ENCODE measurements at regions not wholly inside any gene's neighbourhood (a gene's known extent, or its start where the extent isn't known, plus 50 kb on each side); places are given as distances from the start of the nearest gene placed in this dataset.
A peak's percentile ranks its signal among the peaks of the same experiment; 100 is the strongest.
"Not testable (repeated sequence)": the region's sequence is repeated elsewhere in the genome, so short reads cannot be mapped to it uniquely, and the experiment has no call there.

DNA sequence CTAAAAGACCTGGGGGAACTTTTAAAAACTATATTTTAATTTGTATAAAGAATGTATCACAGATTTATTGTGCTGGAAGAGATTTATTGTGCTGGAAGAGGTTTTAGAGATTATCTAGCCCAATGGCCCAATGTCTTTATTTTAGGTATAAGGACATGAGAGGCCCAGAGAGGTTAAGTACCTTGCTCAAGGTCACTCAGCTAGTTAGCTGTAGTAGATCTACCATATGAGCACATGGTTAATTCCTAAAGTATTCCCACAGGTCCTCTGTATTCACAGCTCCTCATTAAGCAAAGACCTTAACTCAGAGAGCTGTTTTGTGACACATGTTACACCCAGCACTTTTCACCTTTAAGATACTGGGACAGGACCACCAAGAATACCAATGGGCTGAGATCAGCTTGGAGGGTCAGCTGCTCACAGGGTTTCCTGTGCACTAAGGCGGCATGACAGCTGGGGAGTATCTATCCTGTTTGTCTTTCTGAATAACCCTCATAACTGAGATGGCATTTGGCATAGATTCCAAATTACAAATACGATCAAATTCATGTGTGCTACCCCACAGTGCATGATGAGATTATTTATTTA, 143.1 kb upstream of the TBL1XR1 start:
- no peak for DNase-seq

DNA sequence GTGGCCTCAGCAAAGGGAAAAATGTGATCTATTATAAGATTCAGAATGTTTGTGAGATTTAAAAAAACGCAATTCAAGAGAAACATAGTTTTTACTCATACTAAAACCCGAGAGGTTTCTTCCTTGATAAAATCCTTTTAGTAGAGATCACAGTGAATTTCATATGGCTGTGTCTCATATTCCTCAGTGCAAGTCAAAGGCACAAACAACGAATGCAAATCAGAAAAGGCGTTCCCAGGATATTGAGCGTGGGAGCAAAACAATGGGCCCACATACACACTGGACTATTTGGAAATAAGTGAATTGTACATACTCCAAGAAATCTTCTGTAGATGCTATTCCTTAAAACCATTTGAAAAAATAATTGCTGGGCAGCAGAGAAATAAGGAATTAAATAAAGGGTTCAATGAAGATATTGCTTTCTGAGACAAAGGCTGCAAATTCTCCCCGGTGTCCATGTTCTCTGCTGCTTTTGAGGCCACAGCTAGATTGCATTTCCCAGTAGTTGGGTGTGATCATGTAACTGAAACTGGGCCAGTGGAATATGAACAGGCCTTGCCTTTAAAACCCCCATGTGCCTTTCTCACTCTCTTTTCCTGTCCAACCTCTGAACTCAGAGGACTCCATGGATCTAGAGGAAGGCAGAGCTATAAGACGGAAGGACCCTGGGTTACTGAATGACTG, 144.6 kb upstream of the TBL1XR1 start:
- DNase-seq, result no peak

DNA sequence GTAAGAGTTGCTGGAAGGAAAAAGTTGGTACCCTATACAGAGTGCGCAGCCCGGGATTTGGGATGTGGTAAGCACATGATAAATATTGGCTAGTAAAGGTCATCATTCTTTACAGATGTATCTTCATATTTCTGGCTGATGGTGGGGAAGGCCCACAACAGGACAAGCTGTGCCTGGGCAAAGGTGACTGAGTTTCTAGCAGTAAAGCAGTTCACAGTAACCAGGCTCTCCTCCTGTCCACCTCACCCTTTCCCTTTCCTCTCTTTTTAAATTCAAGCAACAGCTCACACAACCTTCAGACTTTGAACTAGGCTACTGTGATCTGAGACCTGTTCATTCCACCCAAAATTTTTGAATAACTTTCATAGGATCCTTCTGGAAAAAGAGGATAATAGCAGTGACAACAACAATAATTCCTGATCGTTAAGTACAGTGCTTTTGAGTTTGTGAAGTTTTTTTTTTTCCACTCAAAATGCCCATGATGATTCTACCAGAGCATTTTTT, 145.9 kb upstream of the TBL1XR1 start:
- no peak for DNase-seq

DNA sequence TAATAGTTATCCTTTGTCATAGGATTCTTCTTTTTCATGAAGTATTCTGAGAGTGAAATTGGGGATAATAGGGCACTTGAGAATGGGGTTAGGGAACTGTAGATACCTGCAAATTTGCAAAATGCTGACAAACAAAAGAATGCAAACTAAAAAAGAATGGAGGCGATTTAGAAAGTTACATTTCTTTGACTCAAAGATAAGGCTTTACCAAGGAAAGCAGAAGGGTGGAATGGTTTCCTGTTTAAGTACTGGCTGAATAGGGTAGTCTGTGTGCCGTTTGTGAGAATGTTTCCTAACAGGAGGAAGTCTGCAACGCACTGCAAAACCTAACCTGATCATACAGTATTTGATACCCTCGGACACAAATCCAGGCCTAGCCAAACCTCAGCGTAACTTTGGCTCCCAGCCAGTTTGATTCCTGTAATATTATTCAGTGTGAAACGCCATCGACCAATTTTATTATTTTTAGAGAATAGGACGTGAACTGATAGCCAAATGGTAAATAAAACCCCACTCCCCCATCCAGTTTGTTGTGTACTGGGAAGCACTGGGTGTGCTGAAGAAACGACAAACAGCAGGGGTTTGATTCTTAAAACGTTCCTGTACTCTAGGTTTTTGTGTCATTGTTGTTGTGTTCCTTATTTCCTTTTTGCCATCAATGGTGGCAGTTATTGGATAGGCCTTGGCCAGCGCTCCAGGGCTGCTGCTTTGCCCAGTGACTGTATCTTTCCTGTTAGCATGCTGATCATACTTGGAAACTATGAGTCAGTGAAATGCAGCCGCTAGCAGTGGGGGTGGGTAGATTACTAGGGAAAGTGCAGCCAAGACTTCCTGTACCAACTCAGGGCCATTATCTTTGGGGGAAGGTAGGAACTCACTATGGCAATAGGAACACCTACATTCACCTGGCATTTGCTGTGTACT, 148.0 kb upstream of the TBL1XR1 start:
- peak; percentile 56 for DNase-seq

DNA sequence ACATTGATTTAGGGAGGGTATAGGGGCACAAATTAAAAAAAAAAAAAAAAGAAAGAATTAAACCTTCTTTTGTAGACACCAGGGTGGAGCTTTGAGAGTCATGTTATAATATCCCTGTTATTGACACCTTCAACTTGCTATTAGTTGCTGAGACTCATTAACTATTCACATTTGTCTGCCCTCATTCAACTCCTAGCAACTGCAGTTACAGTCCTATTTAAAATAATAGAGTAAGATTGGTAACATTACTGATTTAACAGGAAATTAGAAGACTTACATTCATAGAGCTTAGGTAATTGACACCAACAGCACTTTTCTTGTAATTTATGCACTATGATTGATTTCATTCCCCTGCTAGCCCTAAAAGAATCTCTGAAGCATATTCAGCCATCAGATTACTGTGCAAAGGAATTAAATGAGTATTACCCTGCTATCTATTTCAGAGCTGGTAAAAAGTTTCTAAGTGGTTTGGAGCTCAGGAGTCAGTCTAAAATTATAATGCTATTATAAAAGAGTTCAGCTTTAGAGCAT, 148.8 kb upstream of the TBL1XR1 start:
- no peak for DNase-seq

DNA sequence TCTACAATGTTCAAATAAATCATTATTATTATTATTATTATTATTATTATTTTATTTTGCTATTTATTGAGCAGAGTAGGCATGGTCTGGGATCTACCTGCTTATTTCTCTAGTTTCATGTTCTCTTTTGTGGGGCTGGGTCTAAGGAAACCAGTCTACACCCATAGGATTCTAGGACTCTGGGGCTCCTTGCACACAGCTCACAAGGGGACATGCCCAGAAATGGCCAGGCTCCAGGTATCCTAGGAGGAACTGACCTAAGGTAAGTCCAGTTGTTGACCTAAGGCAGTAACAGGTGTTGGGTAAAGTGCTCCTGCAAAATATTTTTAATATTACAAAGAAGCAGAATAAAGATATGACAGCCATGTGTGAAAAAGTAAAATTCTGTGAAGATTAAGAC, 149.6 kb upstream of the TBL1XR1 start:
- DNase-seq, result no peak

DNA sequence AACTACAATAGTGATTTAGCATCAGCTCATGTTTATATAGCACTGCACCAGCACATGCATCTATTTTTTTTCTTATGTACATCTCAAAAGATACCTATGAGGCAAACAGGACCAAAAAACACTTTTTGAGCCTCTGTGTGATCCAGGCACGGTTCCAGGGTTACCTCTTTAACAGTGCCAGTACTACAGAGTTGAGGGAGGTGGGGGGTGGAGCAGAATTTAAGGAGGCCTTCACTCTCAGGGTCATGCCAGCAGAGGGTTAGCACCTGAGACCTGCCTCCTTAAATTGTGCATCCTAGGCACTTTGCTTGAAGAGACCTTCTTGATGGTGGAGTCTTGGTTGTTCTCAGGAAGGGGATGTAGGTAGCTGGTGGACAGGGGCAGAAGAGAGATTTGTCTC, 150.3 kb upstream of the TBL1XR1 start:
- no peak for DNase-seq

DNA sequence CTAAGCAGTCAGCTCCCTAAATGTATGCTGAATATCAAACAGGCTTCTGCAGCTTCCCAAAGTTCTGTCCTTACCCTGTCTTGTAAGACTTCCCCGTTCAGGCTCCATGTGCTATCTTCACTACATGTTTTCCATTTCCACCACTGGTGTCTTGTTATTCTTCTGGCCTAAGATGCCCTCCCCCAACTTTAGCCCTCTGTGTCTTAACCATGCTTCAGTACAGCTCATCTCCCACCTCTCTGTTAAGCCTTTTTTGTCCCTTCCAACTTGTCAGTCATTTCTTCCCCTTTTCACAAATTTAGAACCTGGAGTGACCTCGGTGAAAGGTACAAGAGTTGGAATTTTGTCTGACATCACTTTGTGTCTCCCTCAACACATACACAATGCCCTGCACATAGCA, 151.7 kb upstream of the TBL1XR1 start:
- DNase-seq, result no peak

DNA sequence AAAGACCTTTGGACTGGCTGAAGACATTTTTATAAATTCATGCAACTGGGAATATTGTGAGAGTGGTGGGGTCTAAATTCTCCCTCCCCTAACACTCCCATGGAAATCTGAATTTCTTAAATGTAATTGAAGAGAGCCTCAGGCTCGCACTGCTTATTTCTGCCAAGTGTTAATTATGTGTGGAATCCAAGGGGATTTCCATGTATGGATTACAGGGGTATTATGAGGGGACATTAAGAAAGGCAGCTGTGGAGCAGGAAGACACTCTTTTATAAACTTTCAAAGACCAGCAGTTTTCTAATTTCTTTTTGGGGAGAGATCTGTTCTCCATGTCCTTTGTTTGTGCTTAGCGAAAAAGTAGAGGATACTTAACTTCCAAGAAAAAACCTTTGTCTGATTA, 152.1 kb upstream of the TBL1XR1 start:
- DNase-seq, result no peak

DNA sequence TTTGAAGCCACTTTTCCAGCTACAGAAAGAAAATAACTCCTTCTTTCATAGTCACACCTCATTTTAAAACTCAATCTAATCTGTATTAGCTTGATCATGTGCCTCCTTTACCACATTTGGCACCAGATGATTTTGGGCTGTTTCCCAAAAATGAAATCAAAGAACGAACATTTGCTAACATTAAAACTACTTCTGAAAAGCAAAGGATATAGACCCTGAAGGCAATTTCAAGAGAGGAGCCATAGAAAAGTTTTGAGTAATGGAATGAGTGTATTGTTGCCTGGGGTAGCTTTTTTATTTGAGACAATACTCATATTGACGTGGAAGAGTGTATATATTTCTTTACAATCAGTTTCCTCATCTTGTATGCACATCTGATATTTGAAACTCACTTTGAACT, 152.8 kb upstream of the TBL1XR1 start:
- no peak for DNase-seq

DNA sequence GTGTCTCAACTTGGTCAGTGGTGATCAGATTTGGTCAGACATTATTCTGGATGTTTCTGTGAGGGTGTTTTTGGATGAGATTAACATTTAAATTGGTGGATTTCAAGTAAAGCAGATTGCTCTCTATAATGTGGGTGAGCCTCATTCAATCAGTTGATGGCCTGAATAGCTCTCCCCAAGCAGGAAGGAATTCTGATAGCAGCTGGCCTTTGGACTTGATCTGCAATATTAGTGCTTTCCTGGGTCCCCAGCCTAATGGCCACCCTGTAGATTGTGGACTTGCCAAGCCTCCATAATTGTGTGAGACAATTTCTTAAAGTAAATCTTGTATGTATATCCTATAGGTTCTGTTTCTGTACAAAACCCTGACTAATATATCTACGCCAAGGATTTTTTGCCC, 153.9 kb upstream of the TBL1XR1 start:
- DNase-seq, result no peak

DNA sequence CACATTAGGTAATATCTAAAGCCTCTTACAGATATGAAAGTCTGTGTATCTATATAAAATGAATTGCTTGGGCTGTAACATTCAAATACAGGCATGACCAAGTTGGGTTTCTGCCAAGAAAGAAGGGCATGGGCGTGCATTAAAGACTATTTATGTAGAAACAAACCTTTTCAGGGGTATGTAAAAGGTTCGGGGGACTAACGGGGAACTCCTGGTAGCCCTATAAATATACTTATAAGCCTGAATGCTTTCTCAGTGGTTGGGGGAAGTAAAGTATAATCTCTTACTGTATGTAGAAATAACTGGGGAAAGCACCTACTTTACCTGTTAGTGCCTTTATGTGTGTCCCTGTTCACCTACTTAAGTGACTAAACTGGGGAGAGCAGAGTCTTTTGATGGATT, 154.5 kb upstream of the TBL1XR1 start:
- no peak for DNase-seq

DNA sequence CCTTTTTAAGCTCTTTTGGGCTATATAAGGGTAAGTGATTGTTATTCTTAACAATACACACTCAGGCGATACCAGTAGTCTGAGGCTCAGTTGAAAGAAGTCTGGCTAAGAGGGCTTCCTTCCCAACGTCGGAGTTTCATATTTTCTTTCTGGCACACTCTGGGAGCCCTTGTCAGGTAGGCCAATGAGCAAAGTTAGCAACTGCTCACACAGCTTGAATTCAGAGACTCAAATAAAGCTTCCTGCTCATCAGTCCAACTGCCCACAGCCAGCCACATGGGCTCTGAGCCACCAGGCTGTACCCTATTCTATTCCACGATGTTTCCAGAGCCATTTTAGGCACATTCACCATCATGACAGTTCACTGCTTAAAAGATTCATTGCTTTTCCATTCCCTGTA, 155.1 kb upstream of the TBL1XR1 start:
- no peak for DNase-seq

DNA sequence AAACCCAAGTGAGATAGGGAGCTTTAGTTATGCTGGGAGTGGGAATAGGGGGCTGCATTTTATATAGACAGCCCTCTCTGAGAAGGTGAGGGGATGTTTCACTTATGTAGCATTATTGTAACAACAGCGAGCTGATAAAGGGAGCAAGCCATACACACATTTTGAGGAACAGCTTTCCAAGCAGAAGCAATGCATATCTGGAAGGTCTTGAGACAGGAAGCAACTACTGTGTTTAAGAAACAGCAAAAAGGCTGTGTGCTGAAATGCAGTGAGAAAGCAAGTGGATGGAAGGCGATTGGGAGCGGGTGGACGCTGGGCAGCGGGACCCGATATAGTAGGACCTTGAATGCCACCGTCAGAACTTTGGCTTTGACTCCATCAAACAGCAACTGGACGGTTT, 155.9 kb upstream of the TBL1XR1 start:
- DNase-seq, result no peak

DNA sequence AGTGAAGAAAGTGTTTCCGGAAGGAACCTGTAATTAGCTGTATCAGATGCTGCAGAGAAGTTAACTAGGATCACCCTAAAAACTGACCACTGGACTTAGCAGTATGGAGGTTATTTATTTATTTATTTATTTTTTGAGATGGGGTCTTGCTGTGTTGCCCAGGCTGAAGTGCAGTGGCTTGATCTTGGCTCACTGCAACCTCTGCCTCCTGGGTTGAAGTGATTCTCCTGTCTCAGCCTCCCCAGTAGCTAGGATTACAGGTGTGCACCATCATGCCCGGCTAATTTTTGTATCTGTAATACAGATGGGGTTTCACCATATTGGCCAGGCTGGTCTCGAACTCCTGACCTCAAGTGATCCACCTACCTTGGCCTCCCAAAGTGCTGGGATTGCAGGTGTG, 156.6 kb upstream of the TBL1XR1 start:
- not testable (repeated sequence) for DNase-seq

DNA sequence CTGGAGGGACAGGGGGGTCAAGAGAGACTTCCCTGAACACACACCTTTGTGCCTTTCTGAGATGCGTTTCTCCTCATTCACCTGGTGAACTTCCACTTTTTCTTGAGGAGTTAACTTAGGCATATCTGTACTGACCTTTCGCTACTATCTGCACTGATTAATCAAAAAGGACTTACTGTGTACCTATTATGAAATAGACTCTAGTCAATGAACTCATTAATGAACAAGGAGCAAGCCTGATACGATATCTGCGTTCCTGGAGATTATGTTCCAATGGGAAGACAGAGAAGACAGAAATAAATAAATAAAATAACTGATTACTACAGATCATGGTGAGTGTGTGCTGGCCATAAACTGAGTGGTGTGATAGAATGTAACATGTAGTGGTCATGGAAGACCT, 157.2 kb upstream of the TBL1XR1 start:
- DNase-seq, result no peak

DNA sequence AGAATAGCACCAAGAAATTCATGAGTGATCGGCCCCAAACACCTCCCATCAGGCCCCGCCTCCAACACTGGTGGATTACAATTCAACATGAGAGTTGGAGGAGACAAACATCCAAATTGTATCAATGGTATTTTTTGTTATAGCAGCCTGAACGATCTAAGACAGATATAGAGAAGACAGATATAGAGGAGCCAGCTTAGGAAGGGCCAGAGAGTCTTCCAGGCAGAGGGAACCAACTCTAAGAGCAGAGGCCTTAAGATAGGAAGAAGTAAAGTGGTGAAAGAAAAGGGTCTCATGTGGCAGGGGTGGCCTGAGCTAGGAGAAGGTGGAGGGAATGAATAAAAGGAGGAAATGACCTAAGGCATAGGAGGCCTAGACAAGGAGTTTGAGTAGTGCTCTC, 158.8 kb upstream of the TBL1XR1 start:
- no peak for DNase-seq

DNA sequence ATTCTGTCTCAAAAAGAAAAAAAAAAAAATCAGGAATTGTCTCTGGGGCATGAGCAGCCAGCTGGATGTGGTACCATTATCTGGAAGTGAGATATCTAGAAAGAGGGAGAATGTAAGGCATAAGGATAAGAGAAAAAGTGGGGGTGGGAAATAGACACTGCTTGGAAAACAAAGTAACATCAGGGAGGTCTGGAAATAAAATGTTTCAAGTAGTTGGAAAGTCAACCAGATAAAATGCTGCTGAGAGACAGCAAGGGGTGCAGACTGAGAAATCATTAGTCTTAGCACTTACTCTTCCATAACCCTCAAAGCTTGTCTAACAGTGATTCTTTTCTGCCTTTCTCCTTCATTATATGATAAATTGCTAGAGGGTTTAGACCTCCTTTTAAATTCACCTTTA, 159.7 kb upstream of the TBL1XR1 start:
- DNase-seq, result no peak

DNA sequence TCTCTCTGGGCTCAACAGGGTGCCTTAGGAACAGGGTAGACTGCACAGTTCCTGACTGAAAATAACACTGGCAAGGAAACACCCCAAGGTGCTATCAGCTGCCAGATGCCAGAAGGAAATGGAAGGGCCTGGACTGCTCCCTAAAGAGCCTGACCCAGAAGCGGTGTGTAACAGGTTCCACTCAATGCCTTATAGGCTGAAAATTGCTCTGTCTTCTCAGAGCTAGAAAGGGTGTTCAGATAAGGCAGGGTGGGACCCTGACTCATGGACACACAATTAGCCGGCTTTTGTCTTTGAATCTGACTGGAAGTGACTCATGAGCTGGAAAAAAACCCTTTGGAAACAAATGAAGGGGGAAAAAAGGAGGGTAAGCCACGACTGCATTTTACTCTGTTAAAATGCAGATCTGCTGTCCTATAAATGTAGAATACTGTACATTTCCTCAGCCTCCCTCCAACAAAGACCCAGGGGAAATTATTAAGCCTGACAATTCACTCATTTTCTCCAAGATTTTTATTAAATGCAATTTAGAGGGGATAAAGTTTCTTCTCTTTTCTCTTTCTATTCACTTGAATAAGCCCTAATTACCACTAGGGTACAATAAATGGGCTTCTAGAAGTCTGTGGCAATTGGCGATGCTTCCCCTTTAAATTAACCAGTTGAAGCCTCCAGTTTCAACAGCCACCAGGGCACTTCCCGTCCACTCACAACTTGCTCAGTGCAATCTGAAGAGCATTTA, 160.2 kb upstream of the TBL1XR1 start:
- DNase-seq, result no peak

DNA sequence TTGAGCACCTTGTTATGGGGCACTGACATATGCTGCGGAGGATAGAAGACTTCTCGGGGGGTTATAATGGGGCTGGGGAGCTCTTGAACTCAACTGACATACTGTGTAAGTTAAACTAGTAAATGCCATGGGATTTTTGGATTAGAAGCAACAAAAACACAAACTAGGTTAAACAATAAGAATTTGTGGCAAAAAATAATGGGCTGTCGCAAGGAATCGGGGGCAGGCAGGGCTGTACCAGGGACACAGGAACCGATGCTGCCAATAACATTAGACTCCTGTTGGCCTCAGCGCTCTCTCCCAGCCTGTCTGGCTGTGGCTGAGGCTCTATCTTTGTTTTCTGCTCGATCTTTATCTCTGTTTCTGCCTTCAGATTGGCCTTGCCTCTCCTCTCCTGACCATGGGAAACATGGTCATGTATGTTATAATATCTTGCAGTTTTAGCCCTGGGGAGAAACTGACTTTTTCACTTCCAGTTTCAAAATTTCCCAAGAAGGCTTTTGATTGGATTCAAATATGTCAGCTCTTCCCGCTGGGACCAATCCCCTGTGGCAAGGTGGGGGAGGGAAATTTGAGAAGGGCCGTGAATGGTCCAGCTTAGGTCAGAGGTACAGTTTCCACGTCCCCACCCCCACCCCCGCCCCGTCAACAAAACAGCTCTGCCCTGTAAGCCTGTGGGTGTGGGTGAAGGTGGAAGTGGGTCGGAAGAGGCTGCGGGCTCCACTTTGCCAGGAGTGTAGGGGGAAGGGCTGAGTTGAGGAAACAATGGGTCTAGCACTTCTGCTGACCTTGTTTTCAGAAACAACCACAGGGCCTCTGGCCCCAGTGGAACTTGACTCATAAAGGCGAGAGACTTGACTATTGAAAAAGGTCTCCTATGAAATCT, 161.1 kb upstream of the TBL1XR1 start:
- peak; percentile 29 for DNase-seq

DNA sequence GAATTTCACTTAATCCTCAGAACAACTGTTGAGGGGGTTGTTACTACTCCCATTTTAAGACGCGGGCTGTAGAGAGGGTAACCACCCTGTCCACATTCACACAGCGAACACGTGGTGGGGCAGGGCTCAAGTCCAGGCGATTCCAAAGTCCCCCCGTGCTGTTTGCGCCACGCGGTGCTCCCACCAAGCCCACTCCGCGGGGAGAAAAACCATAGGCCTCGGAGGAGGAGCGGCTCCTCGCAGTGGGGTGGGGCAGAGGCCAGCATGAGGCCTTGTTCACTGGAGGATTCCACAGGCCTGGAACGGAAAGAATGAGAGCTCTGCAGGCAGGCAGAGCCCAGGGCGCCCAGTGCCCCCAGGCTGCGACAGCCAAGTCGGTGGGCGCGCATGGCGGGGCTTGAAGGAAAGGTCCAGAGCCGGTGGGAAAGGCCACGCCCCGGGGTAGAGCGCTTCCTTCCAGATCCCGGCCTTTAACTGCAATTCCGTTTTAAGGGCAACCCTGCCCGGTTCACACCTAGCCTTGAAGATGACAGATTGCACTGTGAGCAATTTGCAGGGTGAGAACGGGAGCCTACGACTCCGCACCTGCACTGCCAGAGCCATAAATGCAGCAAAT, 161.8 kb upstream of the TBL1XR1 start:
- DNase-seq, result peak; percentile 39

Data from stimulated activated CD4-positive, alpha-beta T cell treated with anti-CD3 and anti-CD28 coated beads, Interleukin-4, amount 100 ng/mL, for 1 hour (primary cell).